PC-9 (cell line): ENCODE measurements at regions not wholly inside any gene's neighbourhood (a gene's known extent, or its start where the extent isn't known, plus 50 kb on each side); places are given as distances from the start of the nearest gene placed in this dataset.

Source experiments
- CTCF ChIP-seq: fragments of 200-600 bp; sonication (generic); conservative IDR thresholded peaks from 2 replicates; pipeline ENCODE4 v1.6.1; 2017; ENCODE audit warnings: mixed run types, antibody characterized with exemption, mild to moderate bottlenecking, moderate library complexity
- EZH2 ChIP-seq: fragments of 200-600 bp; sonication (generic); IDR thresholded peaks from 2 replicates; pipeline ENCODE4 v1.8.0; 2017; ENCODE audit warnings: antibody characterized with exemption, low read depth

- TF ChIP-seq CTCF: no peak
- TF ChIP-seq EZH2: no peak
Measured at GRCh38 chr3:132822837-132823236, 100.6 kb upstream of the NPHP3 start.
